Mesenchymal stem cell (in vitro differentiated cells and primary cell): ENCODE measurements at regions not wholly inside any gene's neighbourhood (a gene's known extent, or its start where the extent isn't known, plus 50 kb on each side); places are given as distances from the start of the nearest gene placed in this dataset.

ENCODE experiments used
- DNase-seq: peaks from one replicate; pipeline ENCODE4 v3.0.0-alpha.2; 2013
- H2AFZ ChIP-seq: one replicate; pipeline ENCODE4 v1.6.1; 2013; ENCODE audit warnings: low read depth, mild to moderate bottlenecking, control low read depth, inconsistent platforms, low read length, moderate library complexity
- H2AK5ac ChIP-seq: 2 replicates; pipeline ENCODE4 v1.6.1; 2013; ENCODE audit warnings: low read length, moderate library complexity, mild to moderate bottlenecking, inconsistent platforms; ENCODE audit not compliant: severe bottlenecking
- H2BK120ac ChIP-seq: one replicate; pipeline ENCODE4 v1.6.1; 2013; ENCODE audit warnings: low read depth, mild to moderate bottlenecking, inconsistent platforms, low read length, moderate library complexity
- H2BK12ac ChIP-seq, 2 experiments: one replicate each; pipeline ENCODE4 v1.6.1; 2013; ENCODE audit warnings: inconsistent platforms in 2 of 2, low read length in 2 of 2, mild to moderate bottlenecking in 2 of 2, moderate library complexity in 2 of 2, control low read depth in 1 of 2
- H2BK15ac ChIP-seq: one replicate; pipeline ENCODE4 v1.6.1; 2013; ENCODE audit warnings: mild to moderate bottlenecking, low read depth, inconsistent platforms; ENCODE audit not compliant: poor library complexity, severe bottlenecking
- H2BK5ac ChIP-seq: 2 replicates; pipeline ENCODE4 v1.6.1; 2013; ENCODE audit warnings: low read depth, mild to moderate bottlenecking, low read length, control low read depth, inconsistent platforms; ENCODE audit not compliant: poor library complexity, severe bottlenecking
- H3K14ac ChIP-seq, 2 experiments: one replicate each; pipeline ENCODE4 v1.6.1; 2013; ENCODE audit warnings: inconsistent platforms in 2 of 2, low read length in 2 of 2, control low read depth in 1 of 2, mild to moderate bottlenecking in 1 of 2, moderate library complexity in 1 of 2
- H3K18ac ChIP-seq, 2 experiments: one replicate each; pipeline ENCODE4 v1.6.1; 2013; ENCODE audit warnings: inconsistent platforms in 2 of 2, low read length in 2 of 2, control low read depth in 1 of 2, low read depth in 1 of 2, mild to moderate bottlenecking in 1 of 2
- H3K23ac ChIP-seq, 2 experiments: one replicate each; pipeline ENCODE4 v1.6.1; 2013; ENCODE audit warnings: inconsistent platforms in 2 of 2, low read length in 2 of 2, mild to moderate bottlenecking in 2 of 2, moderate library complexity in 2 of 2, control low read depth in 1 of 2
- H3K27ac ChIP-seq: 2 replicates; pipeline ENCODE4 v1.5.1; 2013; ENCODE audit warnings: mild to moderate bottlenecking, moderate library complexity, low read length, control low read depth, inconsistent platforms; ENCODE audit not compliant: poor library complexity, severe bottlenecking
- H3K27me3 ChIP-seq, 2 experiments: 2 replicates each; pipeline versions ENCODE4 v1.6.1 to v1.7.0; 2013; ENCODE audit warnings: low read length in 2 of 2, mild to moderate bottlenecking in 2 of 2, moderate library complexity in 2 of 2, control low read depth in 1 of 2, inconsistent platforms in 1 of 2; ENCODE audit not compliant: control insufficient read depth in 1 of 2, insufficient read depth in 1 of 2
- H3K36me3 ChIP-seq, 2 experiments: 2 replicates each; pipeline versions ENCODE4 v1.6.1 to v1.7.0; 2013; ENCODE audit warnings: low read length in 2 of 2, control low read depth in 1 of 2, inconsistent platforms in 1 of 2, low read depth in 1 of 2, mild to moderate bottlenecking in 1 of 2; ENCODE audit not compliant: insufficient read depth in 2 of 2, control insufficient read depth in 1 of 2
- H3K4ac ChIP-seq, 2 experiments: one replicate each; pipeline ENCODE4 v1.6.1; 2013; ENCODE audit warnings: inconsistent platforms in 2 of 2, low read length in 2 of 2, mild to moderate bottlenecking in 2 of 2, moderate library complexity in 2 of 2, control low read depth in 1 of 2, low read depth in 1 of 2
- H3K4me1 ChIP-seq: 2 replicates; pipeline ENCODE4 v1.6.1; 2013; ENCODE audit warnings: low read depth, low read length, control low read depth; ENCODE audit not compliant: control insufficient read depth, insufficient read depth
- H3K4me2 ChIP-seq: 2 replicates; pipeline ENCODE4 v1.6.1; 2013; ENCODE audit warnings: low read length, mild to moderate bottlenecking, inconsistent platforms; ENCODE audit not compliant: poor library complexity, severe bottlenecking
- H3K4me3 ChIP-seq, 2 experiments: 2 replicates each; pipeline versions ENCODE4 v1.5.1 to v1.7.0; 2013; ENCODE audit warnings: low read length in 2 of 2, mild to moderate bottlenecking in 2 of 2, control low read depth in 1 of 2, low read depth in 1 of 2; ENCODE audit not compliant: insufficient read depth in 1 of 2
- H3K79me1 ChIP-seq: replicated peaks from 2 replicates; pipeline ENCODE4 v1.6.1; 2013; ENCODE audit warnings: mild to moderate bottlenecking, control low read depth, low read length, inconsistent platforms; ENCODE audit not compliant: poor library complexity, severe bottlenecking
- H3K9ac ChIP-seq: 2 replicates; pipeline ENCODE4 v1.7.0; 2013; ENCODE audit warnings: mild to moderate bottlenecking, low read length, moderate library complexity
- H3K9me3 ChIP-seq: 2 replicates; pipeline ENCODE4 v1.7.0; 2013; ENCODE audit warnings: mild to moderate bottlenecking, low read length; ENCODE audit not compliant: control insufficient read depth
- H4K8ac ChIP-seq: one replicate; pipeline ENCODE4 v1.6.1; 2013; ENCODE audit warnings: inconsistent platforms, mild to moderate bottlenecking, low read length, moderate library complexity
- H4K91ac ChIP-seq: one replicate; pipeline ENCODE4 v1.6.1; 2013; ENCODE audit warnings: mild to moderate bottlenecking, low read length, inconsistent platforms
- WGBS: methylation state at CpG from one replicate; pipeline ENCODE4 v1.1.7; 2013; ENCODE audit warnings: mixed read lengths; 5-methylcytosine and 5-hydroxymethylcytosine counted together

- WGBS: 90% methylated on average over 11 of the region's 11 CpGs
- Histone ChIP-seq H3K18ac (peak overlapping the region in 1 of 2 experiments; percentile 75), H3K4me2 (no peak overlapping the region), H2AK5ac (no peak overlapping the region), H3K23ac (no peak overlapping the region), H3K27ac (no peak overlapping the region), H2BK12ac (peak overlapping the region; percentile 73 to 97), H2BK120ac (no peak overlapping the region), H2BK5ac (no peak overlapping the region), H2AFZ (no peak overlapping the region), H3K36me3 (peaks cover 0 to 4% of the 10 kb centered on the region in 2 experiments), H3K79me1 (no peaks in the 10 kb centered on the region), H3K9me3 (no peaks in the 10 kb centered on the region), H3K9ac (peak overlapping the region; percentile 88), H3K4me1 (peaks cover 11% of the 10 kb centered on the region), H3K4ac (peak overlapping the region in 1 of 2 experiments; percentile 41), H3K4me3 (peak overlapping the region in 1 of 2 experiments; percentile 33), H4K8ac (no peak overlapping the region), H3K14ac (peak overlapping the region in 1 of 2 experiments; percentile 74), H4K91ac (no peak overlapping the region), H3K27me3 (peaks cover 0 to 4% of the 10 kb centered on the region in 2 experiments), H2BK15ac (no peak overlapping the region)
- DNase-seq: no peak
Measured at GRCh38 chr3:57006179-57006657, 54.2 kb upstream of the SPATA12 start.

GRCh38 chr3:57004229-57004628 is 56.2 kb upstream of the SPATA12 start:
- peaks cover 11% of the 10 kb centered on the region for H3K4me1 ChIP-seq
- WGBS: 90% methylated on average over 6 of the region's 6 CpGs
- H3K14ac ChIP-seq: no peak overlapping the region

GRCh38 chr3:57003676-57004075 is 56.8 kb upstream of the SPATA12 start:
- Histone ChIP-seq H3K9ac (no peak overlapping the region), H3K14ac (no peak overlapping the region), H2AK5ac (no peak overlapping the region), H3K18ac (no peak overlapping the region), H4K91ac (no peak overlapping the region), H3K4ac (no peak overlapping the region), H3K4me2 (no peak overlapping the region), H2BK12ac (no peak overlapping the region), H3K4me3 (no peak overlapping the region), H2BK120ac (no peak overlapping the region), H3K27me3 (peaks cover 0 to 4% of the 10 kb centered on the region in 2 experiments), H2BK5ac (no peak overlapping the region), H3K9me3 (no peaks in the 10 kb centered on the region), H3K79me1 (no peaks in the 10 kb centered on the region), H3K36me3 (peaks cover 0 to 4% of the 10 kb centered on the region in 2 experiments), H4K8ac (no peak overlapping the region), H3K4me1 (peaks cover 11% of the 10 kb centered on the region), H2AFZ (no peak overlapping the region), H3K27ac (no peak overlapping the region), H3K23ac (no peak overlapping the region), H2BK15ac (peak overlapping the region; percentile 55)
- 100% methylated on average over 2 of the region's 2 CpGs for WGBS
- no peak for DNase-seq

More at GRCh38 chr3:57004229-57004628, 56.2 kb upstream of the SPATA12 start:
- Histone ChIP-seq H3K9ac (peak overlapping the region; percentile 25), H2BK5ac (no peak overlapping the region), H4K91ac (no peak overlapping the region), H3K4me2 (no peak overlapping the region), H3K4ac (no peak overlapping the region), H3K18ac (no peak overlapping the region), H3K27ac (no peak overlapping the region), H3K79me1 (no peaks in the 10 kb centered on the region), H3K9me3 (no peaks in the 10 kb centered on the region), H2AFZ (no peak overlapping the region), H2BK12ac (no peak overlapping the region), H3K27me3 (peaks cover 0 to 4% of the 10 kb centered on the region in 2 experiments), H2AK5ac (no peak overlapping the region), H2BK15ac (no peak overlapping the region), H3K36me3 (peaks cover 0 to 4% of the 10 kb centered on the region in 2 experiments), H4K8ac (no peak overlapping the region), H2BK120ac (no peak overlapping the region), H3K4me3 (no peak overlapping the region), H3K23ac (no peak overlapping the region)
- no peak for DNase-seq

- Histone ChIP-seq H3K4me1 (peaks cover 3% of the 10 kb centered on the region), H3K18ac (no peak overlapping the region), H2BK120ac (no peak overlapping the region), H2AFZ (no peak overlapping the region), H3K14ac (no peak overlapping the region), H3K4me2 (no peak overlapping the region), H3K23ac (no peak overlapping the region), H2AK5ac (no peak overlapping the region), H3K4ac (no peak overlapping the region), H2BK15ac (no peak overlapping the region), H4K91ac (no peak overlapping the region), H3K4me3 (no peak overlapping the region), H3K36me3 (peaks cover 0 to 4% of the 10 kb centered on the region in 2 experiments), H4K8ac (no peak overlapping the region), H3K27ac (no peak overlapping the region), H3K9me3 (no peaks in the 10 kb centered on the region), H3K9ac (no peak overlapping the region), H3K27me3 (peaks cover 0 to 4% of the 10 kb centered on the region in 2 experiments), H3K79me1 (no peaks in the 10 kb centered on the region), H2BK5ac (no peak overlapping the region), H2BK12ac (no peak overlapping the region)
- 72% methylated on average over 5 of the region's 5 CpGs for WGBS
- no peak for DNase-seq
Measured at GRCh38 chr3:57001356-57001755, 59.1 kb upstream of the SPATA12 start.
